ENCODE measurements at regions not wholly inside any gene's neighbourhood (a gene's known extent, or its start where the extent isn't known, plus 50 kb on each side); places are given as distances from the start of the nearest gene placed in this dataset.

GRCh38 chr12:100703868-100704267, 90.7 kb upstream of the ANO4 start:
- DNase-seq (ENCODE audit: low read depth, low spot score), result no peak
- no peaks in the 10 kb centered on the region for H4K20me1 ChIP-seq (replicated peaks; ENCODE audit: control insufficient read depth, extremely low read depth, insufficient read depth, low read length)
- H3K79me2 ChIP-seq (ENCODE audit: control insufficient read depth, insufficient read depth, low read length), result no peaks in the 10 kb centered on the region
- H3K4me3 ChIP-seq (replicated peaks in 1 of 3; ENCODE audit: insufficient read depth in 1 of 3, low read depth in 1 of 3, low read length in 3 of 3), result no peak overlapping the region
- dilution Hi-C loops (cut with MboI; ENCODE audit: extremely low pct_ligation_motif_present, low sequenced_read_pairs), result no loop called here
- H3K9ac ChIP-seq (replicated peaks; ENCODE audit: extremely low read depth, insufficient read depth, low read length), result no peak overlapping the region
- H3K4me2 ChIP-seq (ENCODE audit: insufficient read depth, low read length), result no peak overlapping the region
- POLR2A ChIA-PET, result no interaction called here
- no peaks in the 10 kb centered on the region for H3K4me1 ChIP-seq (ENCODE audit: control insufficient read depth, extremely low read depth, insufficient read depth, low read length)
- no peak for FAIRE-seq
- H2AFZ ChIP-seq (ENCODE audit: low read depth, low read length), result no peak overlapping the region
- TF ChIP-seq GATA2 (IDR thresholded peaks at IDR 0.05; ENCODE audit: insufficient read depth, insufficient read length, low read depth, low read length) (no peak), MYC (IDR thresholded peaks at IDR 0.05; ENCODE audit: low read depth, low read length) (no peak), JUN (IDR thresholded peaks at IDR 0.05; ENCODE audit: borderline replicate concordance, insufficient read depth, insufficient read length, low read depth) (no peak), EZH2 (IDR thresholded peaks at IDR 0.05; ENCODE audit: borderline replicate concordance, low read depth, low read length, severe bottlenecking) (no peak), POLR2A (IDR thresholded peaks at IDR 0.05; ENCODE audit: low read depth, low read length) (no peak), POLR2AphosphoS5 (IDR thresholded peaks at IDR 0.05; ENCODE audit: insufficient read depth, low read depth, low read length) (no peak), FOS (IDR thresholded peaks at IDR 0.05; ENCODE audit: borderline replicate concordance, insufficient read depth, low read length) (no peak), CTCF (IDR thresholded peaks at IDR 0.05; ENCODE audit: extremely low read depth in 1 of 2, insufficient read depth in 1 of 2, low read depth in 1 of 2, low read length in 2 of 2) (no peak), MAX (IDR thresholded peaks at IDR 0.05; ENCODE audit: insufficient read depth, insufficient read length) (no peak)
- no peaks in the 10 kb centered on the region for H3K36me3 ChIP-seq (ENCODE audit: control insufficient read depth in 2 of 2, extremely low read depth in 1 of 2, insufficient read depth in 2 of 2, low read length in 2 of 2)
- H3K9me3 ChIP-seq (replicated peaks; ENCODE audit: control insufficient read depth, insufficient read depth, low read length), result no peaks in the 10 kb centered on the region
- intact Hi-C loops (cut with micrococcal nuclease), result no loop called here
- no TSS peak for BruUV-seq (replicated peaks)
- H3K27me3 ChIP-seq (ENCODE audit: control insufficient read depth in 2 of 2, insufficient read depth in 2 of 2, low read length in 2 of 2), result no peaks in the 10 kb centered on the region
- CTCF ChIA-PET, result interaction anchor here (1.4 kb wide), 1 partner anchor 9 kb away, joined by 4 read pairs; no protein-coding TSS in a partner anchor
- no peak overlapping the region for H3K27ac ChIP-seq (ENCODE audit: insufficient read depth, low read depth, low read length)
- H3K9me1 ChIP-seq (replicated peaks; ENCODE audit: control insufficient read depth, extremely low read depth, insufficient read depth, low read length), result no peaks in the 10 kb centered on the region

Data from endothelial cell of umbilical vein (primary cell).